GM23338 (cell line): ENCODE measurements at regions not wholly inside any gene's neighbourhood (a gene's known extent, or its start where the extent isn't known, plus 50 kb on each side); places are given as distances from the start of the nearest gene placed in this dataset.

ENCODE experiments used
- ATAC-seq: fragments of 200-7000 bp; cut with Tn5 transposase; 3 replicates; pipeline ENCODE4 v1.9.1; 2020
- DNase-seq: peaks from one replicate; pipeline ENCODE4 v3.0.0-alpha.2; 2015; ENCODE audit warnings: low spot score
- H2AFZ ChIP-seq: fragments of 200-600 bp; sonication (generic); 2 replicates; pipeline ENCODE4 v1.8.0; 2016; ENCODE audit warnings: antibody characterized with exemption, mild to moderate bottlenecking, moderate library complexity
- H3F3A ChIP-seq: fragments of 200-600 bp; sonication (generic); replicated peaks from 2 replicates; pipeline ENCODE4 v1.8.0; 2017; ENCODE audit warnings: antibody characterized with exemption, mixed run types, low read depth
- H3K27ac ChIP-seq: fragments of 200-600 bp; sonication (generic); 2 replicates; pipeline ENCODE4 v1.6.1; 2016; ENCODE audit warnings: low read depth
- H3K27me3 ChIP-seq: fragments of 200-600 bp; sonication (generic); 2 replicates; pipeline ENCODE4 v1.8.0; 2016; ENCODE audit warnings: mild to moderate bottlenecking, mixed run types, moderate library complexity; ENCODE audit not compliant: insufficient read depth
- H3K36me3 ChIP-seq: fragments of 200-600 bp; sonication (generic); 2 replicates; pipeline ENCODE4 v1.8.0; 2016; ENCODE audit warnings: mild to moderate bottlenecking; ENCODE audit not compliant: insufficient read depth
- H3K4me1 ChIP-seq: fragments of 200-600 bp; sonication (generic); 2 replicates; pipeline ENCODE4 v1.8.0; 2016; ENCODE audit warnings: mild to moderate bottlenecking, moderate library complexity; ENCODE audit not compliant: insufficient read depth
- H3K4me2 ChIP-seq: fragments of 200-600 bp; sonication (generic); 2 replicates; pipeline ENCODE4 v1.7.1; 2017; ENCODE audit warnings: mixed run types
- H3K4me3 ChIP-seq: fragments of 200-600 bp; sonication (generic); 2 replicates; pipeline ENCODE4 v1.6.1; 2016; ENCODE audit warnings: mixed run types
- H3K79me2 ChIP-seq: fragments of 200-600 bp; sonication (generic); replicated peaks from 2 replicates; pipeline ENCODE4 v1.8.0; 2017; ENCODE audit warnings: mild to moderate bottlenecking; ENCODE audit not compliant: insufficient read depth
- H3K9me2 ChIP-seq: fragments of 200-600 bp; sonication (generic); 2 replicates; pipeline ENCODE4 v1.8.0; 2017; ENCODE audit not compliant: insufficient read depth
- H4K20me1 ChIP-seq: fragments of 200-600 bp; sonication (generic); replicated peaks from 2 replicates; pipeline ENCODE4 v1.8.0; 2017; ENCODE audit warnings: mild to moderate bottlenecking; ENCODE audit not compliant: insufficient read depth
- H3K27ac Mint-ChIP-seq: 2 replicates; pipeline ENCODE4 v1.8.0; 2020; ENCODE audit warnings: inconsistent platforms, mild to moderate bottlenecking, moderate library complexity, mixed read lengths
- H3K27me3 Mint-ChIP-seq: 3 replicates; pipeline ENCODE4 v1.8.0; 2022; ENCODE audit warnings: low read depth, mild to moderate bottlenecking, moderate library complexity, mixed read lengths, inconsistent platforms; ENCODE audit not compliant: insufficient read depth, poor library complexity
- H3K36me3 Mint-ChIP-seq: 3 replicates; pipeline ENCODE4 v1.8.0; 2021; ENCODE audit warnings: low read depth, mild to moderate bottlenecking, inconsistent platforms, moderate library complexity, mixed read lengths
- H3K4me1 Mint-ChIP-seq: 3 replicates; pipeline ENCODE4 v1.8.0; 2020; ENCODE audit warnings: mild to moderate bottlenecking, inconsistent platforms, mixed read lengths
- H3K4me3 Mint-ChIP-seq: 3 replicates; pipeline ENCODE4 v1.8.0; 2021; ENCODE audit warnings: moderate library complexity, mild to moderate bottlenecking, inconsistent platforms, mixed read lengths
- H3K9me3 Mint-ChIP-seq: 3 replicates; pipeline ENCODE4 v1.8.0; 2020; ENCODE audit warnings: moderate library complexity, mild to moderate bottlenecking, inconsistent platforms, mixed read lengths
- CREB1 ChIP-seq: fragments of 250-450 bp; sonication (Bioruptor Pico); IDR thresholded peaks from 2 replicates; pipeline ENCODE4 v1.5.0; 2020; ENCODE audit warnings: low read depth, mild to moderate bottlenecking, moderate library complexity
- ETS1 ChIP-seq: IDR thresholded peaks from 2 replicates; pipeline ENCODE4 v1.6.1; 2016; ENCODE audit warnings: antibody characterized with exemption
- EZH2 ChIP-seq: fragments of 200-600 bp; sonication (generic); IDR thresholded peaks from one replicate; pipeline ENCODE4 v1.8.0; 2017; ENCODE audit warnings: antibody characterized with exemption, mild to moderate bottlenecking, low read depth; ENCODE audit not compliant: unreplicated experiment
- EZH2phosphoT487 ChIP-seq: fragments of 200-600 bp; sonication (generic); IDR thresholded peaks from one replicate; pipeline ENCODE4 v1.8.1; 2018; ENCODE audit warnings: antibody characterized with exemption; ENCODE audit not compliant: unreplicated experiment
- JUNB ChIP-seq: IDR thresholded peaks from one replicate; pipeline ENCODE4 v1.6.1; 2016; ENCODE audit warnings: antibody characterized with exemption; ENCODE audit not compliant: unreplicated experiment
- NANOG ChIP-seq: IDR thresholded peaks from 2 replicates; pipeline ENCODE4 v1.6.1; 2016; ENCODE audit warnings: antibody characterized with exemption, borderline replicate concordance
- REST ChIP-seq: IDR thresholded peaks from one replicate; pipeline ENCODE4 v1.6.1; 2018; ENCODE audit warnings: antibody characterized with exemption; ENCODE audit not compliant: unreplicated experiment
- STAT1 ChIP-seq: IDR thresholded peaks from one replicate; pipeline ENCODE4 v1.6.1; 2016; ENCODE audit warnings: antibody characterized with exemption; ENCODE audit not compliant: unreplicated experiment
- ZNF331 ChIP-seq: fragments of 250-450 bp; sonication (Bioruptor Pico); IDR thresholded peaks from 2 replicates; pipeline ENCODE4 v1.5.0; 2020; ENCODE audit warnings: low read depth, mild to moderate bottlenecking, moderate library complexity
- ZNF462 ChIP-seq: fragments of 250-450 bp; sonication (Bioruptor Pico); IDR thresholded peaks from 2 replicates; pipeline ENCODE4 v1.5.0; 2020; ENCODE audit warnings: mild to moderate bottlenecking, moderate library complexity

- TF ChIP-seq STAT1 (no peak), ETS1 (no peak), ZNF331 (no peak), NANOG (no peak), REST (no peak)
Measured at GRCh38 chr6:104186831-104187230, 672.9 kb downstream of the HACE1 start (continued).

- no peak overlapping the region for H3K4me3 ChIP-seq
- H3K27me3 ChIP-seq = no peaks in the 10 kb centered on the region
- DNase-seq (no peak), ATAC-seq (no peak)
- H2AFZ ChIP-seq = no peak overlapping the region
- Mint-ChIP-seq H3K4me3 (no peak overlapping the region), H3K27ac (no peak overlapping the region), H3K36me3 (no peaks in the 10 kb centered on the region), H3K27me3 (peaks cover 2% of the 10 kb centered on the region), H3K4me1 (no peaks in the 10 kb centered on the region), H3K9me3 (no peaks in the 10 kb centered on the region)
- H3K79me2 ChIP-seq = no peaks in the 10 kb centered on the region
- no peaks in the 10 kb centered on the region for H3K4me1 ChIP-seq
- H3K36me3 ChIP-seq = no peaks in the 10 kb centered on the region
- no peaks in the 10 kb centered on the region for H3F3A ChIP-seq
- no peak overlapping the region for H3K4me2 ChIP-seq
- H3K9me2 ChIP-seq = no peaks in the 10 kb centered on the region
- no peak overlapping the region for H3K27ac ChIP-seq
- H4K20me1 ChIP-seq = no peaks in the 10 kb centered on the region
- TF ChIP-seq EZH2phosphoT487 (no peak), JUNB (no peak), ZNF331 (no peak), ZNF462 (no peak), EZH2 (no peak), CREB1 (CRISPR knock-in tag) (no peak), NANOG (no peak), ETS1 (no peak)
Measured at GRCh38 chr6:104183816-104184435, 675.8 kb downstream of the HACE1 start.
